Amniotic stem cell (primary cell): ENCODE measurements at regions not wholly inside any gene's neighbourhood (a gene's known extent, or its start where the extent isn't known, plus 50 kb on each side); places are given as distances from the start of the nearest gene placed in this dataset.
"Not testable (repeated sequence)": the region's sequence is repeated elsewhere in the genome, so short reads cannot be mapped to it uniquely, and the experiment has no call there.

Experiments
- DNase-seq: peaks from one replicate; lab custom pipeline; 2025; lab: John Stamatoyannopoulos, UW

GRCh38 chr15:88995449-88995848 lies 82.3 kb upstream of the MFGE8 start:
- DNase-seq, result no peak

GRCh38 chr15:88997531-88997930 lies 84.4 kb upstream of the MFGE8 start:
- no peak for DNase-seq

GRCh38 chr15:88998980-88999713 lies 86.0 kb upstream of the MFGE8 start:
- no peak for DNase-seq

- not testable (repeated sequence) for DNase-seq
Observed at GRCh38 chr15:89001708-89002275, 86.5 kb upstream of the ABHD2 start.

GRCh38 chr15:89002281-89002761 lies 85.9 kb upstream of the ABHD2 start:
- DNase-seq, result no peak

- no peak for DNase-seq
Observed at GRCh38 chr15:89002830-89003229, 85.4 kb upstream of the ABHD2 start.

GRCh38 chr15:89003865-89004725 lies 84.2 kb upstream of the ABHD2 start:
- peak; percentile 32 for DNase-seq

GRCh38 chr15:89004726-89005030 lies 83.6 kb upstream of the ABHD2 start:
- no peak for DNase-seq

GRCh38 chr15:89007527-89007926 lies 80.7 kb upstream of the ABHD2 start:
- not testable (repeated sequence) for DNase-seq

- no peak for DNase-seq
Observed at GRCh38 chr15:89007989-89008388, 80.3 kb upstream of the ABHD2 start.

GRCh38 chr15:89009080-89009479 lies 79.2 kb upstream of the ABHD2 start:
- DNase-seq, result no peak

- DNase-seq, result no peak
Observed at GRCh38 chr15:89015412-89016097, 72.7 kb upstream of the ABHD2 start.

GRCh38 chr15:89016549-89017041 lies 71.7 kb upstream of the ABHD2 start:
- DNase-seq, result no peak

- peak; percentile 63 for DNase-seq
Observed at GRCh38 chr15:89017370-89018066, 70.7 kb upstream of the ABHD2 start.

GRCh38 chr15:89018207-89018606 lies 70.0 kb upstream of the ABHD2 start:
- no peak for DNase-seq

- no peak for DNase-seq
Observed at GRCh38 chr15:89019436-89019835, 68.8 kb upstream of the ABHD2 start.

GRCh38 chr15:89021224-89021623 lies 67.0 kb upstream of the ABHD2 start:
- DNase-seq, result no peak

- not testable (repeated sequence) for DNase-seq
Observed at GRCh38 chr15:89021886-89022285, 66.4 kb upstream of the ABHD2 start.

GRCh38 chr15:89023311-89023961 lies 64.8 kb upstream of the ABHD2 start:
- no peak for DNase-seq

- DNase-seq, result no peak
Observed at GRCh38 chr15:89024418-89024817, 63.8 kb upstream of the ABHD2 start.

GRCh38 chr15:89026167-89026566 lies 62.1 kb upstream of the ABHD2 start:
- no peak for DNase-seq
